ENCODE measurements at regions not wholly inside any gene's neighbourhood (a gene's known extent, or its start where the extent isn't known, plus 50 kb on each side); places are given as distances from the start of the nearest gene placed in this dataset.

GRCh38 chr3:187430576-187430975 lies 62.4 kb downstream of the RTP4 start:
- 48 to 54% methylated on average over 5 of the region's 5 CpGs for WGBS, 2 donors

More at GRCh38 chr3:187430576-187430975, 62.4 kb downstream of the RTP4 start:
- no peaks in the 10 kb centered on the region for H3K27me3 ChIP-seq
- no peak overlapping the region for H3K4me3 ChIP-seq
- no peaks in the 10 kb centered on the region for H3K36me3 ChIP-seq
- H3K27ac ChIP-seq, result no peak overlapping the region
- no peaks in the 10 kb centered on the region for H3K9me3 ChIP-seq
- DNase-seq (no peak), ATAC-seq (ENCODE audit: low FRiP score in 2 of 2) (no peak)
- no peaks in the 10 kb centered on the region for H3K4me1 ChIP-seq
- TF ChIP-seq CTCF (IDR thresholded peaks at IDR 0.05), result no peak
- no peak for TF ChIP-seq EP300 (IDR thresholded peaks at IDR 0.05)
- TF ChIP-seq POLR2AphosphoS5 (IDR thresholded peaks at IDR 0.05), result no peak
- TF ChIP-seq POLR2A (IDR thresholded peaks at IDR 0.05), result no peak
